ENCODE measurements at regions not wholly inside any gene's neighbourhood (a gene's known extent, or its start where the extent isn't known, plus 50 kb on each side); places are given as distances from the start of the nearest gene placed in this dataset.
A peak's percentile ranks its signal among the peaks of the same experiment; 100 is the strongest.

GRCh38 chr4:126037231-126037630, 722.5 kb downstream of the FAT4 start:
- Histone ChIP-seq H3K27me3 (replicated peaks; ENCODE audit: control insufficient read depth, insufficient read depth, low read length) (no peaks in the 10 kb centered on the region), H3K9ac (ENCODE audit: low read length) (no peak overlapping the region), H3K36me3 (ENCODE audit: control insufficient read depth, insufficient read depth, low read length, severe bottlenecking) (no peaks in the 10 kb centered on the region), H3K4me3 (ENCODE audit: low read length) (no peak overlapping the region), H3K9me3 (ENCODE audit: control insufficient read depth, low read length) (no peaks in the 10 kb centered on the region), H3K4me1 (ENCODE audit: control insufficient read depth, insufficient read depth, low read length) (no peaks in the 10 kb centered on the region)
- no peak for DNase-seq (ENCODE audit: low read depth)

DNA sequence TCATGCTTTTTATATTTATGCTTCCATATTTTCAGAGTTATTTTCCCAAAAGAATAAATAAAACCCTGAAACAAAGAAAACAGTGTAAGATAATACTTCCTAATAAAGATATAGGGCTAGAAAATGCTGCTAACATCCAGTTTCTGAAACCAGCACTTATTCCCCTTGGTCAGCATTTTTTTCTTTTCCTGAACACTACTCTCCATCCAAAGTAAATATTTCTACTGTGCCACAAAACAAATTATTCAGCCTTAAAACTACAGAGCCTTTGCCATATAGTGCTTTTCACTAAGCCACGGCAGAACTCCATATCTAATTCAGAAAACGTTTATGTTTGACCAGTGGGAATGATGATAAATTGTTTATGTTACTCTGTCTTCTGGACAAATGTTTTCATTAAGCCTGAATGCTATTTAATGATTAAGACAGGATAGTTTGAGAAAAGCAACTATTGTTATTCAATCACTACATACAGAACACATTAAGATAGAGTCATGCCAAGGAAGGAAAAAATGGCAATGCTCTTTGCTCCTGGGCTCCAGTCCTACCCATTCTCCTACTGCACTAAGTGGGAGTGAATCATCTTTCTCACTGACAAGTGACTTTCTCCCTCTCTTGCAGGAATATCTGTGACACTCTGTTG, 723.9 kb downstream of the FAT4 start:
- Histone ChIP-seq H3K4me3 (ENCODE audit: low read length) (no peak overlapping the region), H3K4me1 (ENCODE audit: control insufficient read depth, insufficient read depth, low read length) (no peaks in the 10 kb centered on the region), H3K9ac (ENCODE audit: low read length) (no peak overlapping the region), H3K9me3 (ENCODE audit: control insufficient read depth, low read length) (no peaks in the 10 kb centered on the region), H3K27me3 (replicated peaks; ENCODE audit: control insufficient read depth, insufficient read depth, low read length) (no peaks in the 10 kb centered on the region), H3K36me3 (ENCODE audit: control insufficient read depth, insufficient read depth, low read length, severe bottlenecking) (no peaks in the 10 kb centered on the region)
- no peak for DNase-seq (ENCODE audit: low read depth)

DNA sequence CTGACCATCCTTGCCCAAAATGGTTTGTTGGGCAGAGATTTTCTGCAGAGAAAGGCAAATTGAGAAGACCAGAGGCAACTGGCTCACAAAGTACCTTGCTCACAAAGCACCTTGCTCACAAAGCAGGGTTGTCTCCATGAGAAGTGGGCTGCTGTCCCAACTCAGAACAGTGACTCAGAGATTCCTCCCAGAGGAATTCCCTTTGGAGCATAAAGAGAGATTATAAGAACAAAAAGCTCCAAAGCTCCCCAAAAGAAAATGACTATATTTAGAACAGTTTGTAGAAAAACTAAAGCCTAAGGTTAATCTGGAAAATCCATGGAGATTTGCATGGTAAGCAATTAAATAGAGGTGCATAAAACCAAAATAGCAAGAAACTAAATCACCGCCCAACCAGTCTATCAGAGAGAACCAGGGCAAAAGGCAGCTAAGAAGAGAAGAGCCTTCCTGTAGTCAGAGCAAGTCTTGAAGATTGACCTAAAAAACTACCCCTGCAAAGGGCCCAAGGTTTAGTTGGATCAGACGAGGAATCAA, 731.4 kb downstream of the FAT4 start:
- no peaks in the 10 kb centered on the region for H3K27me3 ChIP-seq (replicated peaks; ENCODE audit: control insufficient read depth, insufficient read depth, low read length)
- no peak overlapping the region for H3K9ac ChIP-seq (ENCODE audit: low read length)
- no peak overlapping the region for H3K4me3 ChIP-seq (ENCODE audit: low read length)
- H3K4me1 ChIP-seq (ENCODE audit: control insufficient read depth, insufficient read depth, low read length) = peaks cover 4% of the 10 kb centered on the region
- H3K9me3 ChIP-seq (ENCODE audit: control insufficient read depth, low read length) = no peaks in the 10 kb centered on the region
- DNase-seq (ENCODE audit: low read depth) = no peak
- no peaks in the 10 kb centered on the region for H3K36me3 ChIP-seq (ENCODE audit: control insufficient read depth, insufficient read depth, low read length, severe bottlenecking)

DNA sequence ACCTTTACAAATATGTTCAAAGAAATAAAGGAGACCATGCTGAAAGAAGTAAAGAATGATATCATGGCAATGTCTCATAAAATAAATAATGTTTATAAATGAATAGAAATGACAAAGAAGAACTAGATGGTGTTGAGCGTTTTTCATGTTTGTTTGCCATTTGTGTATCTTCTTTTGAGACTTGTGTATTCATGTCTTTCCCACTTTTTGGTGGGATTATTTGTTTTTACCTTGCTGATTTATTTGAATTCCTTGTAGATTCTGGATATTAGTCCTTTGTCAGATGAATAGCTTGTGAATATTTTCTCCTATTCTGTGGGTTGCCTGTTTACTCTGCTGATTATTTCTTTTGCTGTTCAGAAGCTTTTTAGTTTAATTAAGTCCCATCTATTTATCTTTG, 732.4 kb downstream of the FAT4 start:
- H3K4me1 ChIP-seq (ENCODE audit: control insufficient read depth, insufficient read depth, low read length) = peaks cover 9% of the 10 kb centered on the region
- H3K36me3 ChIP-seq (ENCODE audit: control insufficient read depth, insufficient read depth, low read length, severe bottlenecking) = no peaks in the 10 kb centered on the region
- no peak overlapping the region for H3K4me3 ChIP-seq (ENCODE audit: low read length)
- no peak overlapping the region for H3K9ac ChIP-seq (ENCODE audit: low read length)
- no peaks in the 10 kb centered on the region for H3K9me3 ChIP-seq (ENCODE audit: control insufficient read depth, low read length)
- DNase-seq (ENCODE audit: low read depth) = no peak
- no peaks in the 10 kb centered on the region for H3K27me3 ChIP-seq (replicated peaks; ENCODE audit: control insufficient read depth, insufficient read depth, low read length)

- H3K9me3 ChIP-seq (ENCODE audit: control insufficient read depth, low read length) = no peaks in the 10 kb centered on the region
- H3K4me3 ChIP-seq (ENCODE audit: low read length) = no peak overlapping the region
- no peaks in the 10 kb centered on the region for H3K27me3 ChIP-seq (replicated peaks; ENCODE audit: control insufficient read depth, insufficient read depth, low read length)
- peak; percentile 96 for DNase-seq (ENCODE audit: low read depth)
- peaks cover 10% of the 10 kb centered on the region for H3K4me1 ChIP-seq (ENCODE audit: control insufficient read depth, insufficient read depth, low read length)
- H3K9ac ChIP-seq (ENCODE audit: low read length) = no peak overlapping the region
- H3K36me3 ChIP-seq (ENCODE audit: control insufficient read depth, insufficient read depth, low read length, severe bottlenecking) = no peaks in the 10 kb centered on the region
These were observed 737.1 kb downstream of the FAT4 start for GRCh38 chr4:126051689-126052424.

DNA sequence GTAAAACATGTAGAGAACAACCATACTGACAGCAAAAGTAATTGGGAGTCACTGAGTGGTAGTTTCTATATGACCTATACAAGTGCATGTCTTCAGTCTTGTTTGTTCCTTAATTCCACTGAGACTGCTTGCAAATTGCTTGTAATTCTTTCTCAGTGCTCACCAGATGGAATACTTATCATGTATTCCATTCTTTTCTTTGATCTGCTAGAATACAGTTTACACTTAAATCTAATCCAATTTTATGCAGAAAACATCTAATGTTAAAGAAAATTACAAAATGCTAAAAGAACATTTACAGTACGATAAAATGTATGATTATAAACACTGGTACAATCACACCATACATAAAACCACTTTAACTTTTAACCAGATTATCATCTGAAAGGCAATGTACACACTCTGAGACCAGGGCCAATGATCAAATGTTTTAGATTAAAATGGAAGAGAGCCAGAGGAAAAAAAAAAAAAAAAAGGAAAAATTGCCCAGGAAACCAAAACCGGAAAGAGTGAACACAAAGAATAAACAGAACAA, 741.4 kb downstream of the FAT4 start:
- DNase-seq (ENCODE audit: low read depth) = no peak

DNA sequence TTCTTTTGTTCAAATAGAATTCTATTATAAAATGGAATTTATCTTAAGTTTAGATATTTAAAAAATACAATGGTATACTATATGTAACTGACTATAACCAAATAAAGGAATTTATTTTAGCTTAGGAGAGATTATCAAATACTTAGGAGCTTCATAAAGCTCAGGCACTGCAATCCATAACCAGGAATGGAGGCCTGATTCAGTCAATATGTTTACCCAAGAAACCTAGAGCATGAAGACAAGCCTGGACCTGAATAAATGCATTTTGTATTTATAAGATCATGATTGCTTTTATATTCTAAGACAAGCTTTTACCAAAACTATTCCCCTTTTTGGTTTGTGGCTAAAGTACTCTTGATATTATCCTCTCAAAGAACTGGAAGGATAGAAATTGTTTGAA, 742.6 kb downstream of the FAT4 start:
- Histone ChIP-seq H3K9ac (ENCODE audit: low read length) (no peak overlapping the region), H3K36me3 (ENCODE audit: control insufficient read depth, insufficient read depth, low read length, severe bottlenecking) (no peaks in the 10 kb centered on the region), H3K9me3 (ENCODE audit: control insufficient read depth, low read length) (no peaks in the 10 kb centered on the region), H3K27me3 (replicated peaks; ENCODE audit: control insufficient read depth, insufficient read depth, low read length) (no peaks in the 10 kb centered on the region), H3K4me1 (ENCODE audit: control insufficient read depth, insufficient read depth, low read length) (peaks cover 3% of the 10 kb centered on the region), H3K4me3 (ENCODE audit: low read length) (no peak overlapping the region)
- DNase-seq (ENCODE audit: low read depth) = no peak

More for the DNA sequence above, 741.4 kb downstream of the FAT4 start:
- no peaks in the 10 kb centered on the region for H3K9me3 ChIP-seq (ENCODE audit: control insufficient read depth, low read length)
- H3K4me3 ChIP-seq (ENCODE audit: low read length) = no peak overlapping the region
- H3K9ac ChIP-seq (ENCODE audit: low read length) = no peak overlapping the region
- no peaks in the 10 kb centered on the region for H3K36me3 ChIP-seq (ENCODE audit: control insufficient read depth, insufficient read depth, low read length, severe bottlenecking)
- H3K4me1 ChIP-seq (ENCODE audit: control insufficient read depth, insufficient read depth, low read length) = peaks cover 10% of the 10 kb centered on the region
- H3K27me3 ChIP-seq (replicated peaks; ENCODE audit: control insufficient read depth, insufficient read depth, low read length) = no peaks in the 10 kb centered on the region

DNA sequence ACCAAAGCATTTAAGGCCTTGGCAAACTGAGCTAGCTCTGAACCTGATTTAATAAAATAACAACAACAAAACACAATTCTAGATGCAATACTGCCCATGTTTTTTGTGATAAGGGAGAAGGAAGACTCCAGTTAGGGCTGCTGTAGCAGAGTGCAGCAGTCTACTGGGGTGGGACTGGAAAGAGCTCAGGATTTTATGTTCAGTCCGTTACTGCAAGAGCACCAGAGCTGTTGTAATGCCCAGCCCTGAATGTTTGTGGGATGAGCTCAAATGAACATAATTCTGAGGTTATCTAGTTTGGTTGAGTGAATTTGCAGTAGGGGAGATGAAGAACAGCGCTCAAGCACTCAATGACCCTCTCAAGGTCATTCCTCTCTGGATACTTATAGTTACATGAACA, 743.8 kb downstream of the FAT4 start:
- Histone ChIP-seq H3K36me3 (ENCODE audit: control insufficient read depth, insufficient read depth, low read length, severe bottlenecking) (no peaks in the 10 kb centered on the region), H3K27me3 (replicated peaks; ENCODE audit: control insufficient read depth, insufficient read depth, low read length) (no peaks in the 10 kb centered on the region), H3K9ac (ENCODE audit: low read length) (no peak overlapping the region), H3K9me3 (ENCODE audit: control insufficient read depth, low read length) (no peaks in the 10 kb centered on the region), H3K4me1 (ENCODE audit: control insufficient read depth, insufficient read depth, low read length) (no peaks in the 10 kb centered on the region), H3K4me3 (ENCODE audit: low read length) (no peak overlapping the region)
- DNase-seq (ENCODE audit: low read depth) = no peak

GRCh38 chr4:126061655-126062054, 746.9 kb downstream of the FAT4 start:
- no peak overlapping the region for H3K9ac ChIP-seq (ENCODE audit: low read length)
- no peaks in the 10 kb centered on the region for H3K36me3 ChIP-seq (ENCODE audit: control insufficient read depth, insufficient read depth, low read length, severe bottlenecking)
- no peaks in the 10 kb centered on the region for H3K4me1 ChIP-seq (ENCODE audit: control insufficient read depth, insufficient read depth, low read length)
- H3K4me3 ChIP-seq (ENCODE audit: low read length) = no peak overlapping the region
- H3K9me3 ChIP-seq (ENCODE audit: control insufficient read depth, low read length) = peaks cover 2% of the 10 kb centered on the region
- no peaks in the 10 kb centered on the region for H3K27me3 ChIP-seq (replicated peaks; ENCODE audit: control insufficient read depth, insufficient read depth, low read length)
- DNase-seq (ENCODE audit: low read depth) = no peak

DNA sequence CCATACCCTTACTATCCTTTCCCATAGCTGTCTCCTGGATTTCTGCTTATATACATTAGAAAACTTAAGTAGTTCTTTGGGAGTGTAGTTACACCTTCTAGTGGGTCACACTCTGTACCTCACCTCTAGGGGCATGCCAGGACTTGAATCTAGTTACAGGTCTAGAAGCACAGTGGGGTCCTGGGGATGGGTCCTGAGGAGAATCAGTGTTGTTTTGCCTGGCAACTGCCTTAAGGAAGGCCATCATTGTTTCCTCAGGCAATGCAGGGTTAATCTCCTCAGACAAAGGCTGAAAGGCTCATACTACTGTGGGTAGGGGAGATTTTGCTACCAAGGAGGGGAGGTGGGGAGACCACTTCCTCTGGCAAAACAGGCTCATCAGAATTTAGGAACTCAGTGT, 750.3 kb downstream of the FAT4 start:
- H3K9ac ChIP-seq (ENCODE audit: low read length) = no peak overlapping the region
- H3K9me3 ChIP-seq (ENCODE audit: control insufficient read depth, low read length) = peaks cover 2% of the 10 kb centered on the region
- no peaks in the 10 kb centered on the region for H3K4me1 ChIP-seq (ENCODE audit: control insufficient read depth, insufficient read depth, low read length)
- H3K4me3 ChIP-seq (ENCODE audit: low read length) = no peak overlapping the region
- no peaks in the 10 kb centered on the region for H3K36me3 ChIP-seq (ENCODE audit: control insufficient read depth, insufficient read depth, low read length, severe bottlenecking)
- no peaks in the 10 kb centered on the region for H3K27me3 ChIP-seq (replicated peaks; ENCODE audit: control insufficient read depth, insufficient read depth, low read length)
- DNase-seq (ENCODE audit: low read depth) = no peak

Data from adipocyte (in vitro differentiated cells).